Common myeloid progenitor, CD34-positive (primary cell): ENCODE measurements at regions not wholly inside any gene's neighbourhood (a gene's known extent, or its start where the extent isn't known, plus 50 kb on each side); places are given as distances from the start of the nearest gene placed in this dataset.

ENCODE experiments used
- CTCF ChIA-PET: fragments of 350-600 bp; sonication (Branson Sonifier 250); formaldehyde crosslinking; loops from one replicate; lab custom pipeline; 2021; ENCODE audit warnings: antibody characterized with exemption; lab: Charles Lee
- POLR2A ChIA-PET: fragments of 350-600 bp; sonication (Branson Sonifier 250); formaldehyde crosslinking; loops from one replicate; lab custom pipeline; 2021; ENCODE audit warnings: antibody characterized with exemption; lab: Charles Lee
- DNase-seq, 3 donors: peaks; one replicate each; pipeline versions ENCODE4 v3.0.0 to v3.0.0-alpha.2; 2013
- H3K27ac ChIP-seq, 2 experiments: 1 replicate in 1 of 2; 2 replicates in 1 of 2; pipeline ENCODE4 v1.7.0; 2013; ENCODE audit warnings: inconsistent platforms in 2 of 2, low read length in 2 of 2, mild to moderate bottlenecking in 2 of 2, low read depth in 1 of 2, moderate library complexity in 1 of 2; ENCODE audit not compliant: severe bottlenecking in 2 of 2, insufficient read depth in 1 of 2, poor library complexity in 1 of 2
- H3K27me3 ChIP-seq, 5 experiments: replicated peaks in 2 of 5; 1 replicate in 3 of 5; 2 replicates in 2 of 5; pipeline versions ENCODE4 v1.6.1 to v1.7.0; 2013; ENCODE audit warnings: low read length in 4 of 5, mild to moderate bottlenecking in 2 of 5, moderate library complexity in 2 of 5, inconsistent platforms in 1 of 5; ENCODE audit not compliant: insufficient read depth in 5 of 5, control insufficient read depth in 4 of 5
- H3K36me3 ChIP-seq, 4 experiments: 1 replicate in 2 of 4; 2 replicates in 2 of 4; pipeline versions ENCODE4 v1.6.1 to v1.7.0; 2013; ENCODE audit warnings: low read length in 3 of 4, control low read depth in 1 of 4, mild to moderate bottlenecking in 1 of 4; ENCODE audit not compliant: control insufficient read depth in 4 of 4, insufficient read depth in 4 of 4
- H3K4me1 ChIP-seq, 4 experiments: 1 replicate in 3 of 4; 2 replicates in 1 of 4; pipeline versions ENCODE4 v1.6.1 to v1.7.1; 2013; ENCODE audit warnings: low read length in 3 of 4, mild to moderate bottlenecking in 3 of 4, control low read depth in 1 of 4, inconsistent platforms in 1 of 4, moderate library complexity in 1 of 4; ENCODE audit not compliant: control insufficient read depth in 4 of 4, insufficient read depth in 4 of 4; ENCODE audit errors: control extremely low read depth in 1 of 4
- H3K4me3 ChIP-seq, 7 experiments: 1 replicate in 4 of 7; 2 replicates in 3 of 7; pipeline versions ENCODE4 v1.5.1 to v1.7.0; 2013; ENCODE audit warnings: mild to moderate bottlenecking in 7 of 7, low read length in 6 of 7, moderate library complexity in 6 of 7, inconsistent platforms in 2 of 7, low read depth in 2 of 7, control low read depth in 1 of 7; ENCODE audit not compliant: insufficient read depth in 4 of 7, control insufficient read depth in 1 of 7; ENCODE audit errors: extremely low read depth in 1 of 7
- H3K9me3 ChIP-seq, 5 experiments: 1 replicate in 4 of 5; 2 replicates in 1 of 5; pipeline versions ENCODE4 v1.6.1 to v1.7.1; 2013; ENCODE audit warnings: low read length in 4 of 5, mild to moderate bottlenecking in 2 of 5, inconsistent platforms in 1 of 5, low read depth in 1 of 5, moderate library complexity in 1 of 5; ENCODE audit not compliant: control insufficient read depth in 4 of 5, insufficient read depth in 2 of 5; ENCODE audit errors: control extremely low read depth in 1 of 5
- WGBS: methylation state at CpG from one replicate; pipeline ENCODE4 v1.1.5; 2013; ENCODE audit not compliant: insufficient coverage; 5-methylcytosine and 5-hydroxymethylcytosine counted together

DNA sequence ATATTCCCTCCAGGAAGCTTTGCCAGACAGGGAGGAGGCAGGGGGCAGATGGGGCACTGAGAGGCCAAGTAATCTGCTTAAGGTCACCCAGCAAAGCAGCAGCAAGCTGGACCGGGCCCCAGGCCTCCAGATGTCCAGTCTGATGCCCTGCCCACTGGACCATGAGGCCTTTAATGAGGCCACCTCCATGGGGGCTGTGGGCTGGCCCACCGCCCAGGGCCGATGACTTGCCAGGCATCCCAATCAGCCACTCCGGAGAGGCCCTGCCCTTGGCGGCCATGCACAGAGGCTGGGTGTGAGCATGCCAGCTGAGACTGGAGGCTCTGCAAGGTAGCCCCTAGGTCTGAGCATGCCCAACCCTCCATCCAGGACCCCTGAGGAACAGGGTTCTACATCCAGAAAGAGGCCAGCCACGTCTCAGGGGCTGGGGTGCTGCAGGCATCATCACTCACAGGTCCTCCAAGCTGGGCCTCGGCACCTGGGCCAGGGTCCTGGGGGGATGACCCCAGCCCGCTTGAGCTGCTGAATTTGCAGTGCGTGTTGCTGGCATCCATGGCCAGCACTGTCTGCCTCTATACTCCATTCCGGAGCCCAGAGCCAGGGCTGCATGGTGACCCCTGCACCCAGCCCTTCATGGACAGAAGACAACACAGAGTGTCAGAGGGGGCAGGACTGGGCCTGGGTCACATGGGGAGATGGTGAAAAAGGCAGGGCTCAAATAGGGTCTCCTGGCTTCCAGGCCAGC is 164.2 kb downstream of the INHBB start:
- Histone ChIP-seq H3K4me1 (no peaks in the 10 kb centered on the region), H3K36me3 (no peaks in the 10 kb centered on the region), H3K27ac (no peak overlapping the region), H3K4me3 (no peak overlapping the region), H3K9me3 (no peaks in the 10 kb centered on the region), H3K27me3 (peaks cover 0 to 4% (median 1%) of the 10 kb centered on the region in 5 experiments)
- no peak for DNase-seq
- CTCF ChIA-PET = no interaction called here
- 98% methylated on average over 10 of the region's 10 CpGs for WGBS
- POLR2A ChIA-PET = no interaction called here

DNA sequence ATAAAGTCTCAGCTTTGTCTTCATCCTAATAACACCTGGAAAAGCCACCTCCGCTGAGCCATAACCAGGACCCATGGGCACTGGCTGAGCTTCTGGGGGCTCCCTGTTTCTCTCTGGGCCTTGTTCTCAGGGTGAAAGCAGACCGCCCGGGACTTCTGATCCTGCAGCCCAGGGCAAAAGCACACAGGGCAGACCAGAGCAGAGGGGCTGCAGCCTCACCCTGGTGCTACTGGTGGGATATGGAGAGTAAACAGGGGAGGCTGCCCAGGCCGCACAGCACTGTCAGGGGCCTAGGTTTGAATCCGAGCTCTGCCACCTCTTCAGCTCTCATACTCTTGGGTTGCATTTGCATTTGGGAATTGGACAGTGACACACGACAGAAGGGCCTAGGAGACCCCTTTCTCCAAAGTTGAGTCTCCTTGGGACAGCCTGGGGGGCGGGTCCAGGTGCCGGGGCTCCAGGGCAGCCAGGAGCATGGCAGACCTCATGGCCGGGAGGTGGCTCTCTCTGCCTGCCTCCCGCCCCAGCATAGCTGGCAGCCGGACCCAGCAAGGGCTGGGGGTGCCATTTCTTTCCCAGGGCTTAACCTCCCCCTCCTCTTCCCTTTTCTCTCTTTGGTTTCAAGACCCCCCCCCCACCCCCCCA is 164.9 kb downstream of the INHBB start:
- Histone ChIP-seq H3K36me3 (no peaks in the 10 kb centered on the region), H3K4me1 (no peaks in the 10 kb centered on the region), H3K27ac (no peak overlapping the region), H3K27me3 (peaks cover 0 to 3% (median 1%) of the 10 kb centered on the region in 5 experiments), H3K4me3 (no peak overlapping the region), H3K9me3 (no peaks in the 10 kb centered on the region)
- no peak for DNase-seq
- POLR2A ChIA-PET = no interaction called here
- CTCF ChIA-PET = no interaction called here
- WGBS = 96% methylated on average over 8 of the region's 11 CpGs

DNA sequence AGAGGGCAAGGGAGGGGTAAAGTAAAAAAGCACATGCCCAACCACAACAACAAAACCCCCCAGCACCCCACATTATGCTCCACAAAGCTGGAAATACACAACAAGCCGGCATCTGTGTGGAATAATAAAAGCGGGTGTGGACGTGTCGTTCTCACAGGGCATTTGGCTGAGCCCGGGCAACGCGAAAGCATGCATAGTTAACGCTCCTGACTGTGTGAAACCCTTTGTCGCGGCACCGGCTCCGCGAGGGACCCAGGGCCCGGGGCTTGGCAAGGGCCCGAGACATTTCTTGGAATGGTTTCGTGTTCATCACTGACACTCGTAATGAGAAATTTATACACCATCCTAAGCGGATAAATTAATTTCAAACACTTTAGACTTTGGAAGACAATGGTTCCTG is 165.6 kb downstream of the INHBB start:
- DNase-seq = no peak
- CTCF ChIA-PET = interaction anchor here (1.3 kb wide), 1 partner anchor 10 kb away, joined by 4 read pairs; no protein-coding TSS in a partner anchor

DNA sequence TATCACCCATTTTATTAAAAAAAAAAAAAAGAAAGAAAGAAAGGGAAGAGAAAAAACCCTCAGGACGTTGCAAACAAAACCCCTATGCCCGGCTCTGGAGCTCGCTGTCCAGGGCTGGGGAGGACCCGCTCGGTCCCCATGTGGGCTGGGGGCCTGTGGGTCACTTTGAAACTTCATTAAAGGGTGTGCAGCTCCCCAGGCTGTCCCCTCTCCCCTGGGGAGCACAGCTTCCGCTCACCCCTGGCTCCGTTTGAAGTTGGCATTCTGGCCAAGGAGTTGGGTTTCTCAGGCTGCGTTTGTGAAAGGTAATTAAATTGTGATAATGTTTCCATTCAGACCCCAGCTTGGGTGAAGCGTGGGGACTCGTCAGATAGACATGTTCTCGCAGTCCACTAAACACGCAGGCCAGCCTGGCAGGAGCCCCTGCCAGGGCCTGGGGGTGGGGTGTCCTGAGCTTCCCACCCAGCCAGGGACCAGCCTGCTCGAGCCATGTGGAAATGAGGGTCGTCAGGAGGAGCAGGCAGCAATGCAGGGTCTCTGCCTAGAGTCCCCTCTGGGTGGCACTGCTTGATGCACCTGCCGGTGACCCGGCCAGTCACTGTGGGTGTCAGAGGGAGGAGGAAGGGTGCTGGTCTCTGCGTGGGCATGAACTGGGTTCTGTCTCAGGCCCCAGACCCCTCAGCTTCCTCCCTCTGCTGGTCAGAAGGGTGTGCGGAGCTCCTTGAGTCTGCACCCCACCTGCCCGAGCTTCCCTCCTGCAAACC is 166.2 kb downstream of the INHBB start:
- ChIA-PET CTCF (interaction anchor here (0.9 to 1.3 kb wide), 2 partner anchors 9 to 23 kb away, joined by 3 to 4 read pairs; no protein-coding TSS in a partner anchor), POLR2A (no interaction called here)

More for the DNA sequence above, 165.6 kb downstream of the INHBB start:
- POLR2A ChIA-PET = no interaction called here
- H3K36me3 ChIP-seq = no peaks in the 10 kb centered on the region
- no peaks in the 10 kb centered on the region for H3K4me1 ChIP-seq
- H3K27me3 ChIP-seq = peaks cover 0 to 1% (median 0%) of the 10 kb centered on the region in 5 experiments
- H3K9me3 ChIP-seq = no peaks in the 10 kb centered on the region
- WGBS = 80% methylated on average over 18 of the region's 18 CpGs
- H3K27ac ChIP-seq = no peak overlapping the region
- no peak overlapping the region for H3K4me3 ChIP-seq

DNA sequence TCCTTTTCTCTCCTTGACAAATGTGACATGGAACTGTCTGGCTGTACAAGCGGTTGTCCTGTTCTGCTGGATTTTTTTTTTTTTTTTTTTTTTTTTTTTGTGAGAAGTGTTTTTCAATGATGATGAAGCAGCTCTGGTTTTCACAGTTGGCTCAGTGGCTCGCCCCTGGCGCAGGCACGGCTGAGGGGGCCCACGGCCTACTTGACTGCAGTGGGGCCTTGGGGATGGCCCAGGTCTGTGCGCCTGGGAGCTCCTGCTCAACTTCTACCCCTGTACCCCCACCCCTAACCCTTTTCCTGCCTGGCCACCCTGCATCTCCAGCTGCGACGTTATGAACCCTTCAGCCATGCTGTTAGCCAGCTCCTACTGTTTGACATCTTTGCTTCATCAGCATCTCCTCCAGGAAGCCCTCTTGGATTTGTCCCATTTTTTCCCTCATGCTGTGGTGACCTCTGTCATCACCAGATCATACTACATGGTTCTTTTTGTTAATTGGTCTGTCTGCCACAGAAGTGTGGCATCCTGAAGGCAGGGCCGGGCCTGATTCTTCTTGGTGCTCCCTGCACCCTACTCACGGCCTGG is 167.9 kb downstream of the INHBB start:
- no peak overlapping the region for H3K4me3 ChIP-seq
- no peak overlapping the region for H3K27ac ChIP-seq
- peaks cover 0 to 5% (median 0%) of the 10 kb centered on the region in 5 experiments for H3K27me3 ChIP-seq
- no peak for DNase-seq
- no peaks in the 10 kb centered on the region for H3K36me3 ChIP-seq
- ChIA-PET POLR2A (no interaction called here), CTCF (interaction anchor here (1.2 kb wide), 1 partner anchor 90 kb away, joined by 3 read pairs; no protein-coding TSS in a partner anchor)
- no peaks in the 10 kb centered on the region for H3K4me1 ChIP-seq
- H3K9me3 ChIP-seq = no peaks in the 10 kb centered on the region
- WGBS = 95% methylated on average over 9 of the region's 10 CpGs

More for the DNA sequence above, 166.2 kb downstream of the INHBB start:
- no peaks in the 10 kb centered on the region for H3K4me1 ChIP-seq
- H3K36me3 ChIP-seq = no peaks in the 10 kb centered on the region
- H3K27ac ChIP-seq = no peak overlapping the region
- DNase-seq = no peak
- H3K4me3 ChIP-seq = no peak overlapping the region
- H3K27me3 ChIP-seq = peaks cover 0 to 2% (median 0%) of the 10 kb centered on the region in 5 experiments
- 85% methylated on average over 17 of the region's 19 CpGs for WGBS
- H3K9me3 ChIP-seq = no peaks in the 10 kb centered on the region

DNA sequence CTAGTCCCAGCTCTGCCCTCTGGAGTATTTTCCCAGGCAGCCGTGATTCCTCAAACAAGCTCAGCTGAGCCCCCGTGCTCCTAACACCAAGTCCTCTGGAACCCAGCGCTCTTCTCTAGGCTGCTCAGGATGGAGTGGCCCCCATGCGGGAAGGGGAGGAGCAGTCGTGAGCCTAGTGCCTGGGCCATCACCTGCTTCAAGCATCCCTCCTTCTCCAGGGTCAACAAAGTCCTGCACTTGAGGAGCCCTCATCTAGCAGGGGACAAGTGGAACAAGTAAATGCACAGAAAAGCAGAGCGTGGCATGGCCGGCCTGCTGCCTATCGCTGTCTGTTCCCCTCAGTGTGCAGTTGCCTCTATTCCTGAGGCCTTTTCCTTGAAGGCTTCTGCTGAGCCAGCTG is 168.6 kb downstream of the INHBB start:
- H3K27me3 ChIP-seq = peaks cover 0 to 5% (median 0%) of the 10 kb centered on the region in 5 experiments
- WGBS = 97% methylated on average over 8 of the region's 8 CpGs
- H3K36me3 ChIP-seq = no peaks in the 10 kb centered on the region
- H3K9me3 ChIP-seq = no peaks in the 10 kb centered on the region
- ChIA-PET CTCF (no interaction called here), POLR2A (no interaction called here)
- no peak overlapping the region for H3K4me3 ChIP-seq
- no peak for DNase-seq
- H3K4me1 ChIP-seq = no peaks in the 10 kb centered on the region
- no peak overlapping the region for H3K27ac ChIP-seq
